ENCODE measurements at regions not wholly inside any gene's neighbourhood (a gene's known extent, or its start where the extent isn't known, plus 50 kb on each side); places are given as distances from the start of the nearest gene placed in this dataset.

- Histone ChIP-seq H3K27me3 (ENCODE audit: low read depth) (no peaks in the 10 kb centered on the region), H3K27ac (no peak overlapping the region), H3K9me3 (no peaks in the 10 kb centered on the region), H3K4me1 (no peaks in the 10 kb centered on the region), H3K36me3 (no peaks in the 10 kb centered on the region), H3K4me3 (no peak overlapping the region)
- no peak for ATAC-seq
- intact Hi-C loops (cut with DNase I) = no loop called here
- no peak for TF ChIP-seq CTCF (IDR thresholded peaks at IDR 0.05)
- no peak for DNase-seq
Observed at GRCh38 chr18:8484951-8485350, 124.3 kb upstream of the RAB12 start.

GRCh38 chr18:8489761-8490160 lies 119.5 kb upstream of the RAB12 start:
- ATAC-seq (no peak), DNase-seq (no peak)
- no peak for TF ChIP-seq CTCF (IDR thresholded peaks at IDR 0.05)
- Histone ChIP-seq H3K4me3 (no peak overlapping the region), H3K9me3 (no peaks in the 10 kb centered on the region), H3K36me3 (no peaks in the 10 kb centered on the region), H3K27ac (no peak overlapping the region), H3K4me1 (no peaks in the 10 kb centered on the region), H3K27me3 (ENCODE audit: low read depth) (no peaks in the 10 kb centered on the region)
- intact Hi-C loops (cut with DNase I) = no loop called here

- H3K9me3 ChIP-seq = no peaks in the 10 kb centered on the region
- no peak overlapping the region for H3K27ac ChIP-seq
- ATAC-seq (no peak), DNase-seq (no peak)
- H3K36me3 ChIP-seq = no peaks in the 10 kb centered on the region
- intact Hi-C loops (cut with DNase I) = no loop called here
- TF ChIP-seq CTCF (IDR thresholded peaks at IDR 0.05) = no peak
- no peak overlapping the region for H3K4me3 ChIP-seq
- H3K27me3 ChIP-seq (ENCODE audit: low read depth) = no peaks in the 10 kb centered on the region
- H3K4me1 ChIP-seq = no peaks in the 10 kb centered on the region
Observed at GRCh38 chr18:8491516-8491915, 117.7 kb upstream of the RAB12 start.

GRCh38 chr18:8493141-8493540 lies 116.1 kb upstream of the RAB12 start:
- Histone ChIP-seq H3K27ac (no peak overlapping the region), H3K9me3 (no peaks in the 10 kb centered on the region), H3K36me3 (no peaks in the 10 kb centered on the region), H3K4me1 (no peaks in the 10 kb centered on the region), H3K4me3 (no peak overlapping the region), H3K27me3 (ENCODE audit: low read depth) (no peaks in the 10 kb centered on the region)
- no peak for TF ChIP-seq CTCF (IDR thresholded peaks at IDR 0.05)
- intact Hi-C loops (cut with DNase I) = no loop called here
- ATAC-seq = no peak
- no peak for DNase-seq

GRCh38 chr18:8496186-8496585 lies 113.1 kb upstream of the RAB12 start:
- no peak overlapping the region for H3K27ac ChIP-seq
- DNase-seq (no peak), ATAC-seq (peak; percentile 41 to 50)
- no peaks in the 10 kb centered on the region for H3K9me3 ChIP-seq
- no peaks in the 10 kb centered on the region for H3K36me3 ChIP-seq
- no peak overlapping the region for H3K4me3 ChIP-seq
- TF ChIP-seq CTCF (IDR thresholded peaks at IDR 0.05) = no peak
- H3K4me1 ChIP-seq = no peaks in the 10 kb centered on the region
- intact Hi-C loops (cut with DNase I) = no loop called here
- no peaks in the 10 kb centered on the region for H3K27me3 ChIP-seq (ENCODE audit: low read depth)

- no peak for ATAC-seq
- intact Hi-C loops (cut with DNase I) = no loop called here
- Histone ChIP-seq H3K4me1 (no peaks in the 10 kb centered on the region), H3K4me3 (no peak overlapping the region), H3K27ac (no peak overlapping the region), H3K9me3 (no peaks in the 10 kb centered on the region), H3K36me3 (no peaks in the 10 kb centered on the region), H3K27me3 (ENCODE audit: low read depth) (peaks cover 4% of the 10 kb centered on the region)
- no peak for TF ChIP-seq CTCF (IDR thresholded peaks at IDR 0.05)
- no peak for DNase-seq
Observed at GRCh38 chr18:8498905-8499304, 110.3 kb upstream of the RAB12 start.

All from lower lobe of right lung (tissue), 2 donors.